Prostate gland (tissue), 2 donors: ENCODE measurements at regions not wholly inside any gene's neighbourhood (a gene's known extent, or its start where the extent isn't known, plus 50 kb on each side); places are given as distances from the start of the nearest gene placed in this dataset.

Experiments used
- DNase-seq: peaks from one replicate; pipeline ENCODE4 v3.0.0-alpha.2; 2019; ENCODE audit warnings: low spot score
- H3K27ac ChIP-seq, 2 donors: fragments of 200-600 bp; sonication (generic); 2 replicates each; pipeline ENCODE4 v1.5.1; 2017 to 2019
- H3K27me3 ChIP-seq: fragments of 200-600 bp; sonication (generic); replicated peaks from 2 replicates; pipeline ENCODE4 v1.5.1; 2019; ENCODE audit not compliant: insufficient read depth
- H3K36me3 ChIP-seq, 2 donors: fragments of 200-600 bp; sonication (generic); 1 replicate in 1 of 2; 2 replicates in 1 of 2; pipeline versions ENCODE4 v1.5.1 to v1.8.1; 2017 to 2019
- H3K4me1 ChIP-seq: fragments of 200-600 bp; sonication (generic); replicated peaks from 2 replicates; pipeline ENCODE4 v1.5.1; 2019
- H3K4me3 ChIP-seq, 2 donors: fragments of 200-600 bp; sonication (generic); 2 replicates each; pipeline ENCODE4 v1.5.1; 2017 to 2019
- H3K9me3 ChIP-seq: fragments of 200-600 bp; sonication (generic); 2 replicates; pipeline ENCODE4 v1.5.1; 2017
- POLR2A ChIP-seq: fragments of 450-650 bp; IDR thresholded peaks from one replicate; pipeline ENCODE4 v1.6.1; 2016; ENCODE audit warnings: antibody characterized with exemption, mild to moderate bottlenecking
- POLR2AphosphoS5 ChIP-seq: sonication (generic); formaldehyde crosslinking; IDR thresholded peaks from one replicate; pipeline ENCODE4 v1.6.1; 2017; ENCODE audit warnings: antibody characterized with exemption
- WGBS: methylation state at CpG from one replicate; pipeline ENCODE4 v1.1.5; 2018; 5-methylcytosine and 5-hydroxymethylcytosine counted together
- intact Hi-C: fragments of 100-400 bp; cut with DNase I; formaldehyde crosslinking; loops from one replicate; pipeline ENCODE4 v1.14.2; 2022
- TF ChIP-seq, protein P1 (sequence below), 4 experiments: fragments of 200-600 bp in 2 of 4; fragments of 450-650 bp in 2 of 4; sonication (generic) in 2 of 4; IDR thresholded peaks; 1 replicate in 3 of 4; 2 replicates in 1 of 4; pipeline ENCODE4 v1.5.1; 2016 to 2019; ENCODE audit warnings: antibody characterized with exemption in 4 of 4, mild to moderate bottlenecking in 2 of 4, moderate library complexity in 2 of 4

DNA sequence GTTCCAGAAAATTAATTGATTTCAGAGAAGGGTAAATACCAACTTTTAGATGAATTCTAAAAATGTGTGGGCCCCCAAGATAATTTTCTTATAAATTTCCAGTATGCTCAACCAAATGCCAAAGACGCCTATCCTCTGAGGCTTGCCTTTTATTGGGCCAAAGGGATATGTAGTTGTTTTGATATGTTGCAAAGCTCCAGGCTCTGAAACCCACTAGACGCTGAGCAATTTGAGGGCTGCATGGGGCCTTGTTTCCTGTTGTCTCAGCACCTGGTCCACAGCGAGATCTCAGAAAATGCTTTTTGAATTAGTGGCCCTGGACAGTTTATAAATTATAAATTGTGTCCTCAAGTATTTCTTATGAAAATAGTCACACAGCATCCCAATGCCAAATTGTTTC lies 397.2 kb downstream of the SAMD5 start:
- Histone ChIP-seq H3K36me3 (no peaks in the 10 kb centered on the region), H3K9me3 (no peaks in the 10 kb centered on the region), H3K4me1 (no peaks in the 10 kb centered on the region), H3K4me3 (no peak overlapping the region), H3K27me3 (no peaks in the 10 kb centered on the region), H3K27ac (no peak overlapping the region)
- DNase-seq: no peak
- 90% methylated on average over 3 of the region's 3 CpGs for WGBS
- no peak for TF ChIP-seq POLR2AphosphoS5
- no peak for TF ChIP-seq POLR2A
- intact Hi-C loops: no loop called here

DNA sequence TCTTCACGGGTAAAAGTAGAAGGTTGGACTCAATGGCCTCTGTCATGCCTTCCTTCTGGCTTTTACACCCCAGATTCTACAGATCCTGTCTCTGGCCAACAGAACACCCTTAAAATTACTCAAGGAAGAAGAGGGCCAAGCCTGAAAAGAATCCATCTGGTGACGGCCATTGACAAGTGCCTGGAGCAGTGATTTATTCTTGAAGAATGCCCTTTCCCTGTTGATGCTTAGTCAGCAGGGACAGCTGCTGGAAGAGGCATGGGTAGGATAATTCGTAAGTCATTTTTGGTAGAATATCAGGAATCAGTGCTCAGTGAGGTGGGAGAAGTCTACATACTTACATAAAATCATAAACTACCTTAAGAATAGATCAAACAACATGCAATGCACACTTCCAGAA lies 397.9 kb downstream of the SAMD5 start:
- no peaks in the 10 kb centered on the region for H3K9me3 ChIP-seq
- no peaks in the 10 kb centered on the region for H3K36me3 ChIP-seq
- no peak for DNase-seq
- H3K4me3 ChIP-seq: no peak overlapping the region
- intact Hi-C loops: no loop called here
- no peaks in the 10 kb centered on the region for H3K4me1 ChIP-seq
- 92% methylated on average over 3 of the region's 3 CpGs for WGBS
- TF ChIP-seq, protein P1, sequence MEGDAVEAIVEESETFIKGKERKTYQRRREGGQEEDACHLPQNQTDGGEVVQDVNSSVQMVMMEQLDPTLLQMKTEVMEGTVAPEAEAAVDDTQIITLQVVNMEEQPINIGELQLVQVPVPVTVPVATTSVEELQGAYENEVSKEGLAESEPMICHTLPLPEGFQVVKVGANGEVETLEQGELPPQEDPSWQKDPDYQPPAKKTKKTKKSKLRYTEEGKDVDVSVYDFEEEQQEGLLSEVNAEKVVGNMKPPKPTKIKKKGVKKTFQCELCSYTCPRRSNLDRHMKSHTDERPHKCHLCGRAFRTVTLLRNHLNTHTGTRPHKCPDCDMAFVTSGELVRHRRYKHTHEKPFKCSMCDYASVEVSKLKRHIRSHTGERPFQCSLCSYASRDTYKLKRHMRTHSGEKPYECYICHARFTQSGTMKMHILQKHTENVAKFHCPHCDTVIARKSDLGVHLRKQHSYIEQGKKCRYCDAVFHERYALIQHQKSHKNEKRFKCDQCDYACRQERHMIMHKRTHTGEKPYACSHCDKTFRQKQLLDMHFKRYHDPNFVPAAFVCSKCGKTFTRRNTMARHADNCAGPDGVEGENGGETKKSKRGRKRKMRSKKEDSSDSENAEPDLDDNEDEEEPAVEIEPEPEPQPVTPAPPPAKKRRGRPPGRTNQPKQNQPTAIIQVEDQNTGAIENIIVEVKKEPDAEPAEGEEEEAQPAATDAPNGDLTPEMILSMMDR (IDR thresholded peaks at IDR 0.05): no peak
- TF ChIP-seq POLR2A (no peak), POLR2AphosphoS5 (no peak)
- no peak overlapping the region for H3K27ac ChIP-seq
- H3K27me3 ChIP-seq: no peaks in the 10 kb centered on the region

DNA sequence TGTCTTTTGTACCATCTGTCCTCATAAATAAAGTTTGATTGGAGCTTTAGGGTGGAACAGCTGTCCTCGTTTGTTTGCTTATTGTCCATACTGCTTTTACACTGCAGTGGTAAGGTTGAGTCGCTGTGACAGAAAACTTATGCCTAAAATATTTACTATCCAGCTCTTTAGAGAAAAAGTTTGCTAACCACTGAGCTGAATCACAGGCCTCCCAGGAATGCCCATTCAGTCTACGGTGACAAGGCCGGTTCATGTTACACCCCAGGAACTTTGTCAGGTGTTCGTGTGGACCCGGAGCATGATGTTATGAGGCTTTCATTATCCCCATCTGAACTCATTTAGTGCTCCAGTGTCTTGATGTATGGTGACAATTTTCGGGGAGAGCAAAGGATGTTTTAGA lies 401.1 kb downstream of the SAMD5 start:
- Histone ChIP-seq H3K9me3 (no peaks in the 10 kb centered on the region), H3K27ac (peak overlapping the region in 1 of 2 donors; percentile 5), H3K36me3 (no peaks in the 10 kb centered on the region), H3K4me1 (no peaks in the 10 kb centered on the region), H3K4me3 (no peak overlapping the region), H3K27me3 (no peaks in the 10 kb centered on the region)
- DNase-seq: no peak
- intact Hi-C loops: no loop called here
- WGBS: 57% methylated on average over 7 of the region's 7 CpGs
- TF ChIP-seq, protein P1 (IDR thresholded peaks at IDR 0.05): no peak
- TF ChIP-seq POLR2A: no peak
- no peak for TF ChIP-seq POLR2AphosphoS5

DNA sequence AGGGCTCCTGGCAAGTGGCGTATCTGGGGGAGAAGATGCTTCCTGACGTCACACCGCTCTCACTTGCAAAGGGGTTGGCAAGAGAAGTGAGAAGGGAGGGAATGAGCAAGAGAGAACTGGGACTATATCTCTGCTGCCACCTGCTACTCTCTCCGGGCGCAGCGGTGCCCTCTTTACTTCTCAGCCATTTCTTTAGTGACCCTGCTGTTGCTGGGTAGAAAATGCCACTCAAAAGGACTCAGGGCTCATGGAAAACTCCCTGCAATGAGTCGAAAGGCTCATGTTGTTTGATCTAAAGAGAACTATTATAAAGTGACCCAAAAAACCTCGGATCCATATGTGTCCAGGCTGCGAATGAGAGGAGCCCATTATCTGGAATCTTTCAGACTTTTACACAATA lies 401.8 kb downstream of the SAMD5 start:
- Histone ChIP-seq H3K9me3 (no peaks in the 10 kb centered on the region), H3K36me3 (no peaks in the 10 kb centered on the region), H3K27ac (peak overlapping the region in 1 of 2 donors; percentile 5), H3K27me3 (no peaks in the 10 kb centered on the region), H3K4me1 (no peaks in the 10 kb centered on the region), H3K4me3 (no peak overlapping the region)
- intact Hi-C loops: no loop called here
- 94% methylated on average over 9 of the region's 9 CpGs for WGBS
- no peak for DNase-seq
- no peak for TF ChIP-seq POLR2A
- TF ChIP-seq, protein P1 (IDR thresholded peaks at IDR 0.05): no peak
- no peak for TF ChIP-seq POLR2AphosphoS5

DNA sequence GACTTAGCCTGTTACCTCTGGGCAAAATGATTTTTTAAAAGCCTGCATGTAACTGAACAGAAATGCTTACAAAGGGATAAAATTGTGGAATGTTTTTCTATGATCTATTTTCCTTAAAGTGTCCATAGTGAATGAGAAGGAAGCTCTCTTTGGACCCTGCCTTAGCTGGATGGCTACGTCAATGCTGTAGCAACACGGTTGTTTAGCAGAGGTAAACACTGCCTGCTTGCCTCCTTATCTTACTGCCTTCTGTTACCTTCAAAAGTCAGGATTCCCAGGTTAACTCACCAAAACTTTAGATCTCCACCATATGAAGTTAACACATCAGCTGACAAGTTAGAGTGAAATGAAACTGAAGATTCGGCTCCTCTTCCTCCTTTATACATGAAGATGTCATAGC lies 402.6 kb downstream of the SAMD5 start:
- intact Hi-C loops: no loop called here
- TF ChIP-seq, protein P1 (IDR thresholded peaks at IDR 0.05): no peak
- TF ChIP-seq POLR2AphosphoS5 (no peak), POLR2A (no peak)
- Histone ChIP-seq H3K4me3 (no peak overlapping the region), H3K9me3 (no peaks in the 10 kb centered on the region), H3K27ac (no peak overlapping the region), H3K27me3 (no peaks in the 10 kb centered on the region), H3K4me1 (no peaks in the 10 kb centered on the region), H3K36me3 (no peaks in the 10 kb centered on the region)
- no peak for DNase-seq
- WGBS: 86% methylated on average over 3 of the region's 3 CpGs
